ENCODE measurements at regions not wholly inside any gene's neighbourhood (a gene's known extent, or its start where the extent isn't known, plus 50 kb on each side); places are given as distances from the start of the nearest gene placed in this dataset.

GRCh38 chr18:73615506-73615905 lies 532.1 kb downstream of the FBXO15 start:
- WGBS, 2 donors = 82 to 85% methylated on average over 3 of the region's 3 CpGs
- no peak overlapping the region for H3K4me3 ChIP-seq (ENCODE audit: low read depth, poor library complexity, severe bottlenecking)
- no peak for TF ChIP-seq CTCF (IDR thresholded peaks at IDR 0.05)
- TF ChIP-seq POLR2A (IDR thresholded peaks at IDR 0.05) = no peak
- DNase-seq (ENCODE audit: low spot score in 2 of 2) = no peak
- intact Hi-C loops (cut with DNase I; ENCODE audit: low total_unique reads) = no loop called here

GRCh38 chr18:73614812-73615211 lies 532.8 kb downstream of the FBXO15 start:
- intact Hi-C loops (cut with DNase I; ENCODE audit: low total_unique reads) = no loop called here
- no peak overlapping the region for H3K4me3 ChIP-seq (ENCODE audit: low read depth, poor library complexity, severe bottlenecking)
- WGBS, 2 donors = 38 to 53% methylated on average over 1 of the region's 1 CpG
- no peak for DNase-seq (ENCODE audit: low spot score in 2 of 2)
- TF ChIP-seq CTCF (IDR thresholded peaks at IDR 0.05) (no peak), POLR2A (IDR thresholded peaks at IDR 0.05) (no peak)

- DNase-seq (ENCODE audit: low spot score in 2 of 2) = no peak
- intact Hi-C loops (cut with DNase I; ENCODE audit: low total_unique reads) = no loop called here
- no peak overlapping the region for H3K4me3 ChIP-seq (ENCODE audit: low read depth, poor library complexity, severe bottlenecking)
- TF ChIP-seq POLR2A (IDR thresholded peaks at IDR 0.05) = no peak
- no peak for TF ChIP-seq CTCF (IDR thresholded peaks at IDR 0.05)
- WGBS, 2 donors = 39 to 46% methylated on average over 1 of the region's 1 CpG
Measured at GRCh38 chr18:73613706-73614340, 533.8 kb downstream of the FBXO15 start.

- H3K4me3 ChIP-seq (ENCODE audit: low read depth, poor library complexity, severe bottlenecking) = no peak overlapping the region
- intact Hi-C loops (cut with DNase I; ENCODE audit: low total_unique reads) = no loop called here
- no peak for DNase-seq (ENCODE audit: low spot score in 2 of 2)
- TF ChIP-seq POLR2A (IDR thresholded peaks at IDR 0.05) (no peak), CTCF (IDR thresholded peaks at IDR 0.05) (no peak)
- WGBS, 2 donors = 70 to 83% methylated on average over 7 of the region's 7 CpGs
Measured at GRCh38 chr18:73597832-73598615, 549.6 kb downstream of the FBXO15 start.

- H3K4me3 ChIP-seq (ENCODE audit: low read depth, poor library complexity, severe bottlenecking) = no peak overlapping the region
- 54 to 57% methylated on average over 4 of the region's 4 CpGs for WGBS, 2 donors
- intact Hi-C loops (cut with DNase I; ENCODE audit: low total_unique reads) = no loop called here
- TF ChIP-seq CTCF (IDR thresholded peaks at IDR 0.05) = no peak
- TF ChIP-seq POLR2A (IDR thresholded peaks at IDR 0.05) = no peak
- no peak for DNase-seq (ENCODE audit: low spot score in 2 of 2)
Measured at GRCh38 chr18:73594749-73595148, 552.9 kb downstream of the FBXO15 start.
